Endodermal cell (in vitro differentiated cells): ENCODE measurements at regions not wholly inside any gene's neighbourhood (a gene's known extent, or its start where the extent isn't known, plus 50 kb on each side); places are given as distances from the start of the nearest gene placed in this dataset.
"Not testable (repeated sequence)": the region's sequence is repeated elsewhere in the genome, so short reads cannot be mapped to it uniquely, and the experiment has no call there.

ENCODE experiments used
- DNase-seq: peaks from one replicate; pipeline ENCODE4 v3.0.0-alpha.2; 2017
- H3K27ac ChIP-seq: 2 replicates; pipeline ENCODE4 v1.5.1; 2013; ENCODE audit warnings: mild to moderate bottlenecking, low read depth, low read length, moderate library complexity
- H3K27me3 ChIP-seq: 2 replicates; pipeline ENCODE4 v1.6.1; 2013; ENCODE audit warnings: mild to moderate bottlenecking, low read length, moderate library complexity; ENCODE audit not compliant: insufficient read depth, control insufficient read depth, poor library complexity, severe bottlenecking
- H3K36me3 ChIP-seq: 2 replicates; pipeline ENCODE4 v1.7.0; 2013; ENCODE audit warnings: mild to moderate bottlenecking, low read length, moderate library complexity; ENCODE audit not compliant: control insufficient read depth, insufficient read depth
- H3K4me1 ChIP-seq: one replicate; pipeline ENCODE4 v1.7.0; 2013; ENCODE audit warnings: low read length; ENCODE audit not compliant: control insufficient read depth, insufficient read depth
- H3K4me3 ChIP-seq: 2 replicates; pipeline ENCODE4 v1.5.1; 2013; ENCODE audit warnings: mild to moderate bottlenecking, low read length, moderate library complexity
- H3K9ac ChIP-seq: 2 replicates; pipeline ENCODE4 v1.6.1; 2013; ENCODE audit warnings: mild to moderate bottlenecking, low read length, moderate library complexity; ENCODE audit not compliant: poor library complexity, severe bottlenecking; ENCODE audit errors: extremely low read depth
- H3K9me3 ChIP-seq: 2 replicates; pipeline ENCODE4 v1.6.1; 2013; ENCODE audit warnings: mild to moderate bottlenecking, low read length, moderate library complexity; ENCODE audit not compliant: control insufficient read depth
- H3K27ac Mint-ChIP-seq: 2 replicates; pipeline ENCODE4 v1.8.0; 2020; ENCODE audit warnings: mixed read lengths
- H3K27me3 Mint-ChIP-seq: 2 replicates; pipeline ENCODE4 v1.8.0; 2021; ENCODE audit warnings: mild to moderate bottlenecking, mixed read lengths; ENCODE audit not compliant: insufficient read depth
- H3K36me3 Mint-ChIP-seq: 2 replicates; pipeline ENCODE4 v1.8.0; 2020; ENCODE audit warnings: low read depth, mixed read lengths
- H3K4me1 Mint-ChIP-seq: 2 replicates; pipeline ENCODE4 v1.8.0; 2020; ENCODE audit warnings: mixed read lengths
- H3K4me3 Mint-ChIP-seq: 2 replicates; pipeline ENCODE4 v1.8.0; 2020; ENCODE audit warnings: mild to moderate bottlenecking, moderate library complexity, mixed read lengths
- H3K9me3 Mint-ChIP-seq: 2 replicates; pipeline ENCODE4 v1.8.0; 2020; ENCODE audit warnings: mild to moderate bottlenecking, mixed read lengths
- CTCF ChIP-seq: fragments of 200-600 bp; sonication (generic); conservative IDR thresholded peaks from 2 replicates; pipeline ENCODE4 v1.5.0; 2021; ENCODE audit warnings: antibody characterized with exemption, mild to moderate bottlenecking
- WGBS, 2 experiments: methylation state at CpG; one replicate each; pipeline versions ENCODE4 v1.1.5 to v1.1.7; 2013; ENCODE audit warnings: missing lambda C conversion rate in 2 of 2, mixed read lengths in 1 of 2; ENCODE audit not compliant: insufficient coverage in 1 of 2, insufficient read length in 1 of 2; 5-methylcytosine and 5-hydroxymethylcytosine counted together

DNA sequence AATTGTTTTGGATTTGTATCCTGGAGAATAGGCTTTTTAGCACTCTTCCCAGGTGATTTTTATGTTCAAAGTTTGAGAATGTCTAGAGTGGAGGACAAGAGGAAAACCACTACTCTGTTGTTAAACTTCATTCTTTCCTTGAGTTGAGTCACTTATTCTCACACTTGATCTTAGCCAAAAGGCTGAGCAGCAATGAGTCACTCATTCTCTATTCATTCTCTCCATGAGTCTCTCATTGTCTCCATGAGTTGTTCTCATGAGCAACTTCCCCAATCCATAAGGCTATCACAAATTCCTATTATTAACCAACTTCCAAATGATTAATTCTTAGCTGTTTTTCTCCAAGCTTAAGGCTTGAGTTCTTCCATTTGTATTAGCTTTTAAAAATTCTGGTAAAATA lies 1393.3 kb downstream of the CDH8 start:
- peaks cover 15% of the 10 kb centered on the region for H3K4me1 Mint-ChIP-seq
- no peak for DNase-seq
- no peak overlapping the region for H3K9ac ChIP-seq
- H3K4me1 ChIP-seq, result no peaks in the 10 kb centered on the region
- no peak overlapping the region for H3K4me3 Mint-ChIP-seq
- no peak overlapping the region for H3K27ac Mint-ChIP-seq
- H3K9me3 ChIP-seq, result no peaks in the 10 kb centered on the region
- no peaks in the 10 kb centered on the region for H3K9me3 Mint-ChIP-seq
- no peak for TF ChIP-seq CTCF
- no peaks in the 10 kb centered on the region for H3K27me3 Mint-ChIP-seq
- H3K36me3 ChIP-seq, result no peaks in the 10 kb centered on the region
- H3K4me3 ChIP-seq, result no peak overlapping the region
- H3K27me3 ChIP-seq, result no peaks in the 10 kb centered on the region
- H3K36me3 Mint-ChIP-seq, result no peaks in the 10 kb centered on the region
- no peak overlapping the region for H3K27ac ChIP-seq

DNA sequence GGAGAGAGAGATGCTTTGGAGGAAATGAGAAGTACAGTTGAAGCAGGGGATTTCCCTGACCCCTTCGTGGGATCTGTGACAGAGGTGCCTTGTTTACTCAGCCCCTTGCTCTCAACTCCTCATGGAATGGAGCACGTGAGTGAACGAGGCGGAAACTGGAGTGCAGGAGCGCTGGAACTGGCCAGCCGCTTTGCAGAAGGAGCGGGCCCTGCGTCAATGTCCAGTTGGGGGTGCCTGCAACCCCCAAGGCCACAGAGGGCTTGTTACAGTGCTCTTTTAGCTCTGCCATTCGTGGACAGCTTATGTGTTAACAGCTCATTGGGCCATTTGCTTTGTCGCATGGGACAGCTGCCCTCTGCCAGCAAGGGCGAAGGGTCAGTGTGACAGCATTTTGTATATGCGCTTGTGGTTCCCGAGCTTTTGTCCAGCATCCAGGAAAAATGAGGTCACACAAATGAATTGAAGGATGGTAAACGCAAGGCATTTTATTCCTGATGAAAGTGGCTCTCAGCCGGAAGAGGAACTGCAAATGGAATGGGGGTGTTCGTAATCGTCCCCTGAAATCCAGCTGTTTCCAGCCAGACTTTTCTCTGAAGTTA lies 1395.1 kb downstream of the CDH8 start:
- H3K9ac ChIP-seq, result no peak overlapping the region
- H3K27me3 Mint-ChIP-seq, result no peaks in the 10 kb centered on the region
- no peaks in the 10 kb centered on the region for H3K4me1 ChIP-seq
- no peaks in the 10 kb centered on the region for H3K9me3 Mint-ChIP-seq
- H3K27ac Mint-ChIP-seq, result no peak overlapping the region
- 92 to 94% methylated on average over 7 to 17 of the region's 17 CpGs for WGBS, 2 experiments
- H3K4me1 Mint-ChIP-seq, result peaks cover 21% of the 10 kb centered on the region
- H3K36me3 Mint-ChIP-seq, result no peaks in the 10 kb centered on the region
- H3K4me3 ChIP-seq, result no peak overlapping the region
- no peak overlapping the region for H3K4me3 Mint-ChIP-seq
- no peak for TF ChIP-seq CTCF
- no peaks in the 10 kb centered on the region for H3K9me3 ChIP-seq
- no peak for DNase-seq
- no peaks in the 10 kb centered on the region for H3K27me3 ChIP-seq
- no peaks in the 10 kb centered on the region for H3K36me3 ChIP-seq
- no peak overlapping the region for H3K27ac ChIP-seq

DNA sequence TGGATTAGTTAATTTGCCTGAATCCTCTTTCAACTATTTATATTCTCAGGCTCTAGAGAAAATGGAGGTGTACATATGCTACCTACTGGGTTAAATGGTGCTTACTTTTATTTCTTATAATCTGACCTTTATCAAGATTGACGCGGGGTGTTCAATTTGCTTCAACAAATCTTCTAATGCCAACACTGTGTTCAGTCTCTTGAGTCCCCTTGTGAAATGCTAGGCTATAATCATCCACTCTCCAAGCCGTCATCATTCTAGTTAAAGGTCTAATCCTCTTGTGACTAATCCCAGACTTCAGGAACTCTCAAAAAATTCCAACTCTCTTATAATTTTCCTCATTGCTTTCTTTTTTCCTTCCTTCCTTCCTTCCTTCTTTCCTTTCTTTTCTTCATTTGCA lies 1396.2 kb downstream of the CDH8 start:
- 94 to 97% methylated on average over 3 of the region's 3 CpGs for WGBS, 2 experiments
- Histone ChIP-seq H3K4me3 (no peak overlapping the region), H3K4me1 (peaks cover 10% of the 10 kb centered on the region), H3K27ac (no peak overlapping the region), H3K36me3 (no peaks in the 10 kb centered on the region), H3K9ac (no peak overlapping the region), H3K27me3 (no peaks in the 10 kb centered on the region), H3K9me3 (no peaks in the 10 kb centered on the region)
- TF ChIP-seq CTCF, result no peak
- Mint-ChIP-seq H3K9me3 (no peaks in the 10 kb centered on the region), H3K4me3 (no peak overlapping the region), H3K4me1 (peaks cover 24% of the 10 kb centered on the region), H3K36me3 (no peaks in the 10 kb centered on the region), H3K27ac (no peak overlapping the region), H3K27me3 (no peaks in the 10 kb centered on the region)
- DNase-seq, result no peak

DNA sequence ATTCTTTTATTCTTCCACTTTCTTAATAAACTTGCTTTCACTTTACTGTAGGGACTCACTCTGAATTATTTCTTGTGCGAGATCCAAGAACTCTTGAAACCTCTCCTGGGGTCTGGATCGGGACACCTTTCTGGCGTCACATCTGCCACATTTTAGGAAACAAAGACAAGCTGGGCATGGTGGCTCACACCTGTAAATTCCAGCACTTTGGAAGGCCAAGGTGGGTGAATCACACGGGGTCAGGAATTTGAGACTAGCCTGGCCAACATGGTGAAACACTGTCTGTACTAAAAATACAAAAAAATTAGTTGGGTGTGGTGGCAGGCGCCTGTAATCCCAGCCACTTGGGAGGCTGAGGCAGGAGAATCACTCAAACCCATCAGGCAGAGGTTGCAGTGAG lies 1399.6 kb downstream of the CDH8 start:
- Mint-ChIP-seq H3K9me3 (peaks cover 14% of the 10 kb centered on the region), H3K4me1 (peaks cover 21% of the 10 kb centered on the region), H3K27ac (peak overlapping the region; percentile 76)
- Histone ChIP-seq H3K9me3 (peaks cover 15% of the 10 kb centered on the region), H3K4me1 (peaks cover 12% of the 10 kb centered on the region)
- H3K4me3 ChIP-seq, H3K27me3 Mint-ChIP-seq, H3K4me3 Mint-ChIP-seq, H3K9ac ChIP-seq, H3K27me3 ChIP-seq, H3K36me3 Mint-ChIP-seq, H3K27ac ChIP-seq, H3K36me3 ChIP-seq, DNase-seq: not testable (repeated sequence)
- WGBS, 2 experiments, result 94 to 98% methylated on average over 4 to 5 of the region's 5 CpGs
